Activated CD4-positive, alpha-beta T cell treated with anti-CD3 and anti-CD28 coated beads, Interleukin-2, amount 50 U/mL, for 16 hours (primary cell): ENCODE measurements at regions not wholly inside any gene's neighbourhood (a gene's known extent, or its start where the extent isn't known, plus 50 kb on each side); places are given as distances from the start of the nearest gene placed in this dataset.

Source experiments
- DNase-seq: peaks from one replicate; pipeline ENCODE4 v3.0.0-alpha.2; 2020

DNA sequence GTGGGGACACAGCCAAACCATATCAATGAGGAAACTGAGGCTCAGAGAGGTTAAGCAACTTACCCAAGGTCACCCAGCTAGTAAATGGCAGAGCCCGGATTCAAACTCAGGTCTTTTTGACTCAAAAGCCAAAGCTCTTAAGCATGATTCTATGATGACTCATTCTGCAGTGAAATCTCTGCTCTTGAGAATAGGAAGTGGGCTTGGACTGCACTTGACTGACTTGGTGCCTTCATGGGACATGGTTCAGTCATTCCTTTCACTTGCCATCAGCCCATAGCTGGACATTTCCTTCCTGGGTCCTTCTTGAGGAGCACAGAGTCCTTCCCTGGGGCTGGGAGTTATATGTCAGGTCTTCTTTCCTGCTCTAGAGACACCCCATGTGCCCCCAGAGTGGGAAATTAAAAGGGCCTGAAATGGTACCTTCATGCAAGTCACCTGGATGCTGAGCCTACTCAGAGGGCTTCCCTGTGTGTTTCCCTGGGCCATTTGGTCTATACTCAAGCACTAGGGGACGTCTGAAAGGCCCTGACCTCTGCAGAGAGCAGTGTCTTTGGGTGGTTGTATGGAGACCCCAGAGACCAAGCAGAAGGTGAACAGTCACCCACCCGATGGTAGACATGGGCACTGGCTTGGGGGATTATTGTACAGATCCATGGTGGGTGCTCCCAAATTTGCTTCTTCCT lies 62.4 kb upstream of the SDK1 start:
- no peak for DNase-seq

DNA sequence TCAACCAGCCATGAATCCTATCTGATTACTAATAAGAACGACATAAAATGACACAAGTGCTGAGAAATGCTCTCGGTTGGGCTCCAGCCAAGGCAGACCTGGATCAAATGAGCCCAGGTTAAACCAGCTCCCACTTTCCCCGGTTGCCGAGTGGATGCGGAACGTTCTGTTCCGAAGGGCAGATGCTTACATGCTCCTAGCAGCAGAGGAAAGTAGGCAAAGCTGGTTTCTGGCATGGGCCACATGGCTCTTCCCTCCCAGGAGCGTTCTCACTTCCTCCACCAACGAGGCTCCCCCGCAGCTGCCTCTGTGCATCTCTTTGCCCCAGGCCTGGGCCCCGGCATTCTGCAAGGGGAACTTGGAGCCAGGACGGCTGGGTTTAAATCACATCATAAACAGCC lies 61.8 kb upstream of the SDK1 start:
- DNase-seq, result no peak

DNA sequence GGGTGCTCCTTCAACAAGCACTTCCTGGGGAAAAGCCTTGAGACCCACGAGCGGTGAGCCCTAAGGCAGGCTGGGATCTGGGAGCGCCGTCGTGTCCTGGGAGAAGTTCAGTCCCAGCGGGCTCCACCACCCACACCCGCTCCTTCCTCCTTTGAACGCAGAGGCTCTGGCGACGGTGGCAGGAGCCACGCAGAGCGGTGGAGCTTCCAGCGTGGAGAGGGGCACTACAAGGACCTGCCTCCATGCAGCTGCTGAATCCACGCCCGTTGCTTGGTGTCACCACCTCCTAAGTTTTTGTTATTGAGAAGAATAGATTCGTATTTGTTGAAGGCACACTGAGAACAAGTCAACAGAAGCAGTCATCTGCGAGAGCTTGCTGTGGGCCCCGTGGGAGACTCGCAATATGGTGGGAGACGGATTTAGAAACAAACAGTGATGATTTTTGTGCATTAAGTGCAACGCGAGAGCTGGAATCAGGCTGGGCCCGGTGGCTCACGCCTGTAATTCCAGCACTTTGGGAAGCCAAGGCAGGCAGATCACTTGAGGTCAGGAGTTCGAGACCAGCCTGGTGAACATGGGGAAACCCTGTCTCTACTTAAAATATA lies 60.1 kb upstream of the SDK1 start:
- no peak for DNase-seq

DNA sequence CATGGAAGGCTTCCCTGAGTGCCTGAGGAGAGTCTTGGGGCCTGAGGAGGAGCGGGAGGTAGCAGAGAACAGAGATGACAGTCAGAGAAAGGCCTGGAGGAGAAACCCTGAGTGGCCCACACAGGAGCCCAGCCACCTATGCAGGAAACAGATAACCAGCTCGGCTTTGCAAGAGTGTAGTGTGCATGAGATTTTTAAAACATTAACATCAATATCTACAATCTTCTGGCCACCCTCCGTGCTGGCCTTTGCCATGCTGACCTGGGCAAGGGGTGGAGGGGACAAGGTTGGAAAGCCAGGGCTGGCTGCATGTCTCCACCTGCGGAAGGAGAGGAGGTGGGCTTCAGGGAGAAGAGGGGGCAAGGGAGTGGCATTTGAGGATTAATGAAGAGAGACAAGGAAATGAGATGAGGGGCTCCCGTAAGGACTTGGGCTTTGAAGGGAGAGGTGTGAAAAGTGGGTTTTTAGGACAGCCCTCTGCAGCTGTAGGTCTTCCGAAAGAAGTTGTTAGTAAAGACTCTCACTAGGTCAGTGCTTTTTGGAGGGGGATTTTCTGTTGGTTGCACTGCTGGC lies 59.3 kb upstream of the SDK1 start:
- no peak for DNase-seq

DNA sequence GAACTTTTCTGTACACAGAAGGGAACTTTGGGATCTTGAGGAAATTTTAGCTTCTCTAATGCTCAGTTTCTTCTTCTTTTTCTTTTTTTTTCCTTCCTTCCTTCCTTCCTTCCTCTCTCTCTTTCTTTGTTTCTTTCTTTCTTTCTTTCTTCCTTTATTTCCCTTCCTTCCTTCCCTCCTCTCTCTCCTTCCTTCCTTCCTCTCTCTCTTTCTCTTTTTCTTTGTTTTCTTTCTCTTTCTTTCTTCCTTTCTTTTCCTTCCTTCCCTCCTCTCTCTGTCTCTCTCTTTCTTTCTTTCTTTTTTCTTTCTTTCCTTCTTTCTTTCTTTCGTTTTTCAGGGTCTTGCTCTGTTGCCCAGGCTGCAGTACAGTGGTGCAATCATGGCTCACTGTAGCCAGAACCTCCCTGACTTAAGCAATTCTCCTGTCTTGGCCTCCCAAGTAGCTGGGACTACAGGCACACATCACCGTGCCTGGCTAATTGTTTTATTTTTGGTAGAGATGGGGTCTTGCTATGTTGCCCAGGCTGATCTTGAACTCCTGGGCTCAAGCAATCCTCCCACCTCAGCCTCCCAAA lies 58.6 kb upstream of the SDK1 start:
- DNase-seq, result no peak

DNA sequence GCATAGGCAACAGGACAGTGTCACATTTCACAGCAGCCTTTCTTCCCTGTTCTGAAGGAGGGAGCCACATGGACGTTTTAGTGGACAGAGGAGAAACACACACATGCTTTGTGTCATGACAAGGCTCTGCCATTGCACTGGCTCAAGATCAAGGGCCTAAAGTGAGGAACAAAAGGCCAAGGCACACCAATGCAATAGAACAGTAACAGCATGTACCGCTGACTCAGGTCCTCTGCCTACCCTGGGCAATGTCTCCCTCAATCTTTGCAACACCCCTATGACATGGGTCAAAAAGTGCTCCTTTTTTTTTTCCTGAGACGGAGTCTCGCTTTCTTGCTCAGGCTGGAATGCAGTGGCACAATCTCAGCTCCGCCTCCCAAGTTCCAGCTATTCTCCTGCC lies 57.8 kb upstream of the SDK1 start:
- DNase-seq, result no peak

DNA sequence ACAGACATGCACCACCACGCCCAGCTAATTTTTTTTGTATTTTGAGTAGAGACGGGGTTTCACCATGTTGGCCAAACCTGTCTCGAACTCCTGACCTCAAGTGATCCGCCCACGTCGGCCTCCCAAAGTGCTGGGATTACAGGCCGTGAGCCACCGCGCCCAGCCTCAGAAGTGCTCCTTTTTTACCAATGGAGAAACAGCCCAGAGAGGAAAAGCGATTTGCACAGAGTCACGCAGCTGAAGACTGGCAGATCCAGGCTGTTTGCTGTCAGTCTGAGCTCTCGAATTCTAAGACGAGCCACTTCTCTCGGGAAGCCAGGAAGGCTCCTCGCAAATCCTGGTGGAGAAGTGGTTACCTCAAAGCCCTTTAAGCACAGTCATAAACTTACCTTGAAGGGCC lies 57.4 kb upstream of the SDK1 start:
- DNase-seq, result no peak

DNA sequence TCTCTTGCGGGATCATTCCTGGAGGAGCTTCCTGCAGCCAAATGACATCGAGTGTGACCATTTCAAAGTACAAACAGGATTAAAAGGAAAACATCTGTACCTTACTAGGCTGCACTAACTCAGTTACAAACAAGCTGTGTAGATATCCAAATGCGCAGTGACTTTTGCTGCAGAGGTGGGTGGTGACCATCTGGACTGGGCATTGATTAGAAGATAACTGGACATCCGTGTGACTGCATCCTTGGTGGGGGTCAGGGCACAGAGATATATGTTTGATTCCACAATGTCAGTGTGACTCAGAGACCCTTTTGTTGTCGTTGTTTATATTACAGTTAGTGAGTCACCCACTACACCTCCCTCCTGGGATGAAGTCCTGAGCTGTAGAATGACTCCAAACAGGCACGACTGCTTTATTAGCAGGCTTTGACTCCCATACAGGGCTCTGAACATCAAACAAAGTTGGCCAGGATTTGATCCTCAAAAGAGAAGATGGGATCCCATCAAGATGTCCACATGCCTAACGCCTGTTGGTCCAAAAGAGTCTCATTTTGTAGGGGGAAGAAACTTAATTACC lies 56.7 kb upstream of the SDK1 start:
- no peak for DNase-seq

DNA sequence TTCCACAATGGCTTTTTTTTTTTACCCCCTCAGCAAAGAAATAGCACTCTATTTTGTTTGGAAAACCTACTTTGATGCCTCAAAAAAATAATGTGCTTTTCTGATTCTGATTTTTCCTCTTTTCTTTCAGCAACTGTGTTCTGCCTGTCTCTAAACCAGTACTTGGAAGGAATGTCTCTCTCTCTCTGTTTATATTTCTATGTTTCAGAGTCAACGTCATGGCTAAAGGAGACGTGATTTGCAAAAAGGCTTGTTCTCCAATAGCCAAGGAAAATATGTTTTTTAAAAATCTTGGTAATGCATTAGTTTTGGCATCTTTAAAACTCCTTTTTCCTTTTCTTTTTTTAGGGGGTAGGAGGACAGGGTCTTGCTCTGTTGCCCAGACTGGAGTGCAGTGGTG lies 56.0 kb upstream of the SDK1 start:
- DNase-seq, result no peak

DNA sequence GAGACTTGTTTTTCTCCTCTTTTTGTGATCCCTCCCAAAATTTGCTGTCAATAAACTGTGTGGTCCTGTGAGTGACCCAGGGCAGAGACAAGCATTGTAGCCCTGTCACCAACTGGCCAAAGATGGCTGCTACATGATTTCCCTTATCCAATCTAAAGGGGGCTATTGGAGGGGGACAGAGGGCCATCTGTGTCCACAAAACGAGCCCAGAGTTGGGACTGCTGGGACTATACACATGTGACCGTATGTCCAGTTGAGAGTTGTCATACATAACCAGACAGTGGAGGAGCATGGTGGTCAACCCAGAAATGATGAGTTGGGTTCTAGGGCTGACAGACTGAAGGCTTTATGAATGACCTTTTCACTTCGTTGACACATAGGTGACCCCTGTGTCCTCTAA lies 55.3 kb upstream of the SDK1 start:
- DNase-seq, result no peak

DNA sequence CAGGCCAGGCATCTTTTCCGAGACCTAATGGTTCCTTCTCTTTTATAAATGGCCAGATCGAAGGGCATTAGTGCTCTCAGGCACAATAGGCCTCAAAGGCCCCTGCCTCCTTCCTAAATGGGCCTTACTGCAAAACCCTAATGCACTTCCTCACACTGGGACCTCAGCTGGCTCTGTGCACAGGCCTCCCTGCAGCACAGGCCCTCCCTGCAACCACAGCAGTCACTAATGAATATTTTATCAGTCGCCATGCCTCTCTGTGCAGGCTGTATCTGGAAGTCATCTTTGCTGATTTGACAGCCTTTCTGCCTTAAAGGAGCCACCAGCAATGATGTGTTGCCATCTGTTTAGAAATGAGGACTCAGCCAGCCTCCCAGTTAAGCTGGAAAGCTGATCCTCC lies 54.9 kb upstream of the SDK1 start:
- no peak for DNase-seq

DNA sequence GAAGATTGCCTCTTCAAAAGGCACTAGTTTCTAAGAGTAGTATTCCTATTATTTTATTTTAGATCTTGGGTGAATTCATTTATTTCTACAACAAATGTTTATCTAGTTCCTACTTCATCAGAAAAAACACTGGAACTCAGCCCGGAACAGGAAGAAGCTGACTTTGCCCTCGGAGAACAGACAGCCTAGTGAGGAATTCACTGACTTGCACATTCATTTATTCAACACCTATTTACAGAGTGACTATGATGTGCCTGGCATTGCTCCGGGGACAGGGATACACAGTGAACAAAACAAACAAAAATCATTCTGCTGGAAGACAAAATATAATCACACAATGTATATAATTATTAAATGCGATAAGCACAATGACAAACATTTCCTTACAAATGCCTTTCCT lies 54.4 kb upstream of the SDK1 start:
- no peak for DNase-seq

DNA sequence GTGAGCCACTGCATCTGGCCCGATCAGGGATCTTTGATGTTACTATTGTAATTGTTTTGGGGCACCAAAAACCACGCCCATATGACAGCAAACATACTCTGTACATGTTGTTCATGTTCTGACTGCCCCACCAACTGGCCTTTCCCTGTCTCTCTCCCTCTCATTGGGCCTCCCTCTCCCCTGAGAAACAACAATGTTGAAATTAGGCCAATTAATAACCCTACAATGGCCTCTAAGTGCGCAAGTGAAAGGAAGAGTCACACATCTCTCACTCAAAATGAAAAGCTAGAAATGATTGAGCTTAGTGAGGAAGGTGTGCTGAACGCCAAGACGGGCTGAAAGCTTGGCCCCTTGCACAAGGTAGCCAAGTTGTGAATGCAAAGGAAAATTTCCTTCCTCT lies 50.3 kb upstream of the SDK1 start:
- DNase-seq, result peak; percentile 63
